Fibroblast of skin of left biceps (primary cell): ENCODE measurements at regions not wholly inside any gene's neighbourhood (a gene's known extent, or its start where the extent isn't known, plus 50 kb on each side); places are given as distances from the start of the nearest gene placed in this dataset.

ENCODE experiments used
- DNase-seq, 2 experiments: peaks; one replicate each; pipeline ENCODE4 v3.0.0-alpha.2; 2013; ENCODE audit warnings: low read depth in 2 of 2

DNA sequence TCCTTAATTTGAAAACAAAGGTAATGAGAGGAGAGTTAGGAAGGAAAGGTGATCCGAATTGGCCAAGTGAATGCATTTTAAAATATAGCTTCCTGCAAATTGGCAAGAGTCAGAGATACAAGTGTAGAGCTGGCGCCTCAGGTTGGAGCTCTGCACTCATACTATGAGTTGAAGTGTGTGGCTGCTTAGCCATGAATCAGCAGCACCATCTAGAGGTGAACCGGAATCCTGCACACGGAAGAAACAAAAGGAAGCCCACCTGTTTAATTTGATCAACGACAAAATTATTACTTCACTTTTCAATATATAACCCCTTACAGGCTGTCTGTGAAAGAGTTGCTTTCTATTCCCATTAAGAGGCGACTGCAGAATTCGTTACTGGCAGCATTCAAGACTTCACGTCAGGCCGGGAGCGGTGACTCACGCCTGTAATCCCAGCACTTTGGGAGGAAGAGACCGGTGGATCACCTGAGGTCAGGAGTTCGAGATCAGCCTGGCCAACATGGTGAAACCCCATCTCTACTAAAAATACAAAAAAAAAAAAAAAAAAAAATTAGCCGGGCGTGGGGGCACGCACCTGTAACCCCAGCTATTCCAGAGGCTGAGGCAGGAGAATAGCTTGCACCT lies 1253.7 kb upstream of the CDH8 start:
- DNase-seq, result peak in 1 of 2 experiments; percentile 0

DNA sequence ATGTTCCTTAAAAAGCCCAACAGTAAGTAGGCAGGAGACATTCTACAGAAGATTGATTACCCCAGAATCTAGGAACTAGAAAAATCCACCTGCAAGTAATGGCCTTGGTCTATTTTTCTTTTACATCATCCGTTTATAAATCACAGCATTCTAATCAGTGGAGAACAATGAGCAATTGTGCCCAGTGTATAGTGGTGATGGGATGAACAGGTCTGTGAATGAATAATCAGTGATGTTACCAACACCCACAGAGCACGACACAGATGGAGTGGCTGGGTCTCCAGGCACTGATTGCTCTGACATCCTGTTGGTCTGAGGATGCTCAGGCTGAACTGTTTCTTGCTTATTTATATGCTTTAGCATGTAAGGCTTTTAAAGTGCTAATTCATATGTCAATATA lies 1251.2 kb upstream of the CDH8 start:
- no peak for DNase-seq

DNA sequence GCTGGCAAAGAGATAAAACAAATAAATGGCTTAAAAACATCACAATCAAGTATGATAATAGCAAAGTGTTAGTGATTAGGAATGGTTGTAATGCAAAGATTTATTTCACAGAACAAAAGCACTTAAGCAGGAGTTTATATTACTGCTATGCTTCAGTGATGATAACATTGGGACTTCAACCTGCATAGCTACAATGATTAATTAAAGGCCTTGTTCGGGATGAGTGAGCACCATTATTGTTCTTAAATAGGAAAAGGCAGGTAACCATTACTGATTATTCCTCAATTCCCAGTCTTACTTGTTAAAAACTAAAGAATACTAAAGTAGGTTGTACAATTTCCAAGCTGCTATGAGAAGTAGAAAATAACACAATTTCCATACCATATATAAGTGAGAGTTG lies 1247.5 kb upstream of the CDH8 start:
- DNase-seq, result no peak

DNA sequence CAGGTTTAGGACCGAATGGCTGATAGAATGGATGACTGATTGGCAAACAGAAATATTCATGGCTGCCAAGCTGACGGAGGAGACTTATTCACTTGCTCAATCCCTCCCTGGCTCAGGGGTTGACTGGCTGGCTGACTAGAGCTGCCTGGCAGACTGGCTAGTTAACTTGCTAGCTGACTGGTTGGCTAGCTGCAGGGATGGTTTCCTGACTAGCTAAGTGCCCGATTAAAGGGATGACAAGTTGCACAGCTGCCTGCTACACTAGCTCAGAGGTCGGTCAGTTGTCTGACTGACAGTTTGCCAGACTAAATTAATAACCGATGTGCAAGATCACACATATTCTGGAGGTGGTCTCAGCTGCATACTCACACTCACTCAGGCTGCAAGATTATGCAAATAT lies 1208.4 kb upstream of the CDH8 start:
- DNase-seq, result no peak

DNA sequence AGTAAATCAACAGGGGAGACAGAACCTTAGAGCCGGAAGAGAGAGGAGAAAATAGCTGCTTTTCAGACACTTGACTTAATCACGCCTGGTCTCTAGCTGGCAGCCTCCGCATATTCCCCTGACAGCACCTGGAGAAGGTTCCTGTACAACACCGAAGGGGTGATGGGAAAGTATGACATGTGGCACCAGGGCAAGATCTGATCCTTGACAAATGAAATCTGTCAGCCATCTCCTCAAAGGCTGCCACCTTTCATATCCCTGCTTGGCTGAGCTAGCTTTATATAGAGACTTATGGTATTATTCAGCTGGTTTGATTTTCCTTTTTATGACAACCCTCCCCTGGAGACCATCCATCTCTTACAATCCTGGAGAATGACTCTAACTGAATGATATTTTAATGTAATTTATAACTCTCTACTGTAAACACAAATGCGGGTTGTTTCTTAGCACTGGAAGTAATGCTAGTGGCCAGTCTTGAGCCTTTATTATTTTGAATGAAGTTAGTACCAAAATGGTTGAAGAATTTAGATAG lies 1205.3 kb upstream of the CDH8 start:
- no peak for DNase-seq

DNA sequence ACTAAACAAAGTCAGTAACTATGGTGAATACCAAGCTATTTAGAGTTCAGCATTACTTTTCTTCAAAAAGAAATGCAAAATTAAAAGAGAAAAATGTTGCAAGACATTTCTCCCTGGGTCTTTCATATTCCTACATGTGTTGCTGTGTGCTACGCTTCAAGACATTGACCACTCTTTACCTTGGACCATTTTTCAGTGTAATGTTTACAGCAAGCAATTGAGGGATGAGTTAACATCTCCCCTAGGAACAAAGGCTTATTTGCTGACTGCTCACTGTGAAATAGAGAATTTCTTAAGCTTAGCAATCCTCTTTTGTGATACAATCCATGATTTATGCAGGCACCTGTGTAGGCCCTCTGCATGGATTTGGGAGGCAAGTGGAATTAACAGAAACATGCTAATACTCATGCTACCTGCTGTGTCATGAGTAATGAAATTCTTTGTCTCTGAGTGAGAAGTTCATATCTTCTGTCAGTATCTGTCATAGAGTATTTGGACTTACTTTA lies 1202.9 kb upstream of the CDH8 start:
- DNase-seq, result no peak

DNA sequence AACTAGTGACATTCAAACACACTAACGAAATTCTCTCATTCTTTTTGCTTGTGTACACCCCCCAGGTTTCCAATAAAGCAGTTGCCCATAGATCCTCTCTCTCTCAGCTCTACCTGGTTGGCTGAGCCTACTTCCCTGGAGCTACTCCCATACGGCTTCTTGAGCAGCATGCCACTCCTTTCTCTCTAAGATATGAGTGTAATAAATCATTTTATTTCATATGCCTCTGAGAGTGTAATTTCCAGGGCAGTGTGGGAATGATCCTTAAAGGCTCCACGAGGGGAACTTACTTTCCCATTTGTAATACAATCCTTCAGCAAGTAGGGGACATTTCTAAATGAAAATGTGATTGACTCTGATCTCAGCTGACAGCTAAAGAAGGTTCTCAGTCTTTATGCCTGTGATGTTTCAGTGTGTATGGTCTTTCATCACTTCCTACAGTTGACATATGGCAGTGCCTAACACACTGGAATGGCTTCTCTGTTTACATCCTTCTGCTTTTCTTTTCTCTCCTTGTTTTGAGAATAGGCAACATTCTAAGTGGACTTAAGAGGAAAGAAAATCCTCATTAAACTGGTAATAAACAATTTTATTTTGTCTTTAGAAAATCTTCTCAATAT lies 1194.3 kb upstream of the CDH8 start:
- DNase-seq, result no peak

DNA sequence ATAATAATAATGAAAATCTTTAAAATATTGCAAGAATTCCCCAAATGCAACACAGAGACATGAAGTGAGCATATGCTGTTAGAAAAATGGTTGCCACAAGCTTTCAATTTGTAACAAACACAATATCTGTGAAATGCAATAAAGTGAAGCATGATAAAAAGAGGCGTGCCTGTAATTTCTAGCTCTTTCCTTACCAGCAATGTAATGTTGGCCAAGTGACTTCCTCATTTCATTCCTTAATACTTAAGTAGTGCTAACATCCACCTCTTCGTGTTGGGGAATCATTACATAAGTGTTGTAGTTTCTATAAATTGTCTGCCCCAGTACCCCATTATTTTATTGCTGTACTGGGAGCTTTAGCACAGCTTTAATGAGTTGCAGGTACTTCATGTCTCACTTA lies 1192.0 kb upstream of the CDH8 start:
- no peak for DNase-seq

DNA sequence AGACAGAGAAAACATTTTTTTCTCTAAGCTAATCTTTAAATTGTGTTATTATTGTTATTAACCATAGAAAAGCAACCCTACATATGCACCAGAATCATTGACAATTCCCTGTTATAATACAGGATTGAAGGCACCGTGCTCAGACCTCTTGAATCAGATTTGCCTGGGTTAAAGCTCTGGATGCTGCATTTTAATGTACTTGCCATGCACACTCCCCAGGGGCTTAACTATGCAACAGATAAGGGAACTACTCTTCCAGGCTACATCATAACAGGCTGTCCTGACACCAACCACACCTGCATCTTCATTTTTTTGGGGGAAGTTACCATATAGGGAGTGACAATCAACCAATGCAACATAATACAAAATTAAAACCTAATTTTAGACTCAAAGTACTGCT lies 1187.6 kb upstream of the CDH8 start:
- DNase-seq, result no peak

DNA sequence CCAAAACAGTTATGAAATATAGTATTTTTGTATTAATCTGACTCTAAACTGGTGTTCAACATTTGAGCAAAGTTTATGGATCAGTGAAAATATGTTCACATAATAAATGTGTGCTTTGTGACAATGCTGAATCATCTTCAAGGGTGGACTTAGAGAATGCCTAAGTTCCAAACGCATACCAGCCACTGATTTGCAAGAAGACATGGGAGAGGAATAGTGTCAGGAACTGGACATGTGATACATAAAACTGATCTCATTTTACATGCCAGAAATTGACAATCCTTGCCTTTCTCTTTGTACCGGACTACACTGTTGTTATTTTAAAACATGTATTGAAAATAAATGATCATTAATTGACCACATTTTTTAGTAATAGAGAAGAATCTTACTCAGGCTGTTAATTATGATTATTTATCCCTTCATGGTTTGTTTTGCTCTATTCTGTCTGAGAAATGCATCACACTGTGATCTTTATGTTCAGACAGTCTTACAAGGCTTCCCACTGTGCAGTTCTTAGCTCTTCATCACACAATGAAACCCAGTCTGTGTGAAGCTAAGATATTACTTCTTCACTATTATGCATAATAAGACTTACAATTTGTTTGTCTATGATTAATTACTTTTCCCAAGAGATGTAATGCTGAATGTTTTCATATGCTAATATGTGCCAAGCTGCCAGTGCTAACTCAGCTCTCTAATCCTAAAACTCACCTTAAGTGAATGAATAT lies 1180.6 kb upstream of the CDH8 start:
- DNase-seq, result no peak

DNA sequence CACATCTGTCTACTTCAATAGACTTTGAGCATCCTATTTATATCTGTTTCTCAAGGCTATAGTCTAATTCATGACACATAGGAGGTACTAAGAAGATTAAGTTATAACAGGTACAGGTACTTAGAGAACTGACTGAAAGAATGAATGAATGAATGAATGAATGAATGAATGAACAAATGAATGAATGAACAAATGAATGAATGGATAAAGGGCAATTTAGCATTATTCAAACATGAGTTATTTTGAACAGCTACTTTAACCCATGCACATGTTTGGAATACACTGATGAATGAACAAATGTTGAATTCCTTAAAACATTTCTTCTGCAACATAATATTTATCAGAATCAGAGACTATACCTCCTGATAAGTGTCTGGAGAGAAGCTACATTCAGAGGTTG lies 1165.6 kb upstream of the CDH8 start:
- DNase-seq, result no peak

DNA sequence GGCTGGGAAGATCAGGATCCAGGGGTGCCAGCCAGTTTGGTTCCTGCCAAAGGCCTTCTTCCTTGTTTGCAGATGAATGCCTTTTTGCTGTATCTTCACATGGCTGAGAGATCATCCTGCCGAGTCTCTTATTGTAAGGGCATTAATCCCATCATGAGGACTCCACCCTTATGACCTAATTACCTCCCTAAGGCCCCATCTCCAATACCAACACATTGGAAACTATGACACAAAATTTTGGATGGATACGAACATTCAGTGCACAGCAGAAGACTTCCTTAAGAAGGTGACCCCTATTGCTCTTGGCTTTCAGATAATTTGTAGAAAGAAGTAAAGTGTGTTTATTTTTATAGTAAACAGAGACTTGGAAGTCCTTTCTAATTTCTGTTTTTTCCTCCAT lies 1164.7 kb upstream of the CDH8 start:
- no peak for DNase-seq

DNA sequence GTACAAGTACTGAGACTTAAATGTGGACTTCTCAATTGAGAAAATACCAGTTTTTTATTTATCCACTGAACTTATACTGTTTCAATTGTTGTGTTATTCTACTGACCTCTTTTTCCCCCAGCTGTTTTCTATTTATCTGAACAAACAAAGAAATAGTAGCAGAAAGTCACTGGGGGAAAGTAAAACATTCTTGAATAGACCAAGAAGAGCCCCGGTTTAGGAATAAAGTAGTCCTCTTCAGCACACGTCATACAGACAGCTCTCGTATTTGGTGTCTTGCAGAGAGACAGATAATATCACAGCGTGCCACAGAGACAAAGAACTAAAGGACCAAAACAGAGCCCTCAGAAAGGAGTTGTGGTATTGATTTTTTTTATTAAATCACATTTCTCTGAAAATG lies 1159.1 kb upstream of the CDH8 start:
- DNase-seq, result no peak

DNA sequence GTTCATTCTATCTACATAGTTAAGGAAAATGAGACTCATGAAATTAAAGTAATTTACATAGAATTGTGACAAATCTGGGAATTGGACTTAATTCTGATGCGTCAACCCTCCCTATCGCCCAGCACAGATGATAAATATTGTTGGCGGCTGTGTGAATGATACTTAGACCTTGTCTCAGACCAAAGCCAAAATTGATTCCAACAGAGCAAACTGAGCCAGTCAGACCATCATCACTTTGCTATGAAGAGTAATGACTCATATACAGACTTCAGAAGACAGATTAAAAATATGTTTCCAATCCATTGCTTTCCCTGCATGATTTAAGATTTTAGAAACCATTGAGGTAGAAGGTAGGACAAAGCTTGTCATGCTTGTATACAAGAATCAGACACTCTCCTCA lies 1156.7 kb upstream of the CDH8 start:
- peak; percentile 6 to 13 for DNase-seq

DNA sequence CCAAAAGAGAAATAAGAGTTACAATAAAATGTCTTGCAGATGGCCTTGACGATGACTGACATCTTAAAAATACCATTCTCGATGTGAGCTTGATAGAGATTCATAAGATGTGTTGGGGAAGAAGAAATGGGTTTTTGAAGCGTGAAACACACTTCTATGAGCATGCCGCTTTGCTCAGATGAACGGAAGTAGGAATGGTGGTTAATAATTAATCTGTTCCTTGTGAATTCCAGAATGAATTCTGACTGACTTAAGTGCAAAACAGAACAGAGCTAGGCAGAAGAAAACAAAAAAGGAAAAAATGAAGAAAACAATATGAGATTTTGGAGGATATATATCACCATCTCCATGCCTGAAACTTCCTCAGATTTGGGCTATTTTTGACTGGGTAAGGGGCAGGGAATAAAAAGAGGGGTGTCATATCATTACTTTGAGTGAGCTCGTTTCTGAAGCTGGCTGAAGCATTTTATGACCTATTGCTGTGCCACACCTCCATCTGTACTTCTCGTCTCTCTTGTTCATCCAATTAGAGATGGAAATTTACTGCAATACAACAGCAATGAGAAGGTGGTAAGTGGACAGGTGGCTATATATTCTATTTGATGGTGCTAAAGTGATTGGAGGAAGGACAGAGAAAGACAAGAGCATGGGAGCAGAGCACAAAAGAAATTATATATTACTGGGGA lies 1152.0 kb upstream of the CDH8 start:
- DNase-seq, result no peak

DNA sequence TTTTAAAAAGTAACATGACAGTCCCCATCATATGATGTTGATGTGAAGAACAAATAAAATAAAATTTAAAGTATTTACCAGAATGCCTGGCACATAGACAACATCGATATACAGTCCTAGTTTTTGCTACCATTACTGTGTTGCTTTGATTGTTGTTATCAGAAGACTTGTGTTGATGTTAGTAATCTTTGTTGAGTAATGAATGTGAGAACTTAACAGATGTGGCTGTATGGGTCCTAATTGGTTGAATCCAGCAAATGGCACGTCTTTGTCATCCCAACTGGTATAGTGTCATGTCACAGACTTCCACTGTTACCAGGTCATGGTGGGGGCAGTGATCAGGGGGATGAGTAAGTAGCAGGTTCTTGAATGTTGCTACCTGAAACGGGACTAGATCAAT lies 1151.4 kb upstream of the CDH8 start:
- DNase-seq, result no peak

DNA sequence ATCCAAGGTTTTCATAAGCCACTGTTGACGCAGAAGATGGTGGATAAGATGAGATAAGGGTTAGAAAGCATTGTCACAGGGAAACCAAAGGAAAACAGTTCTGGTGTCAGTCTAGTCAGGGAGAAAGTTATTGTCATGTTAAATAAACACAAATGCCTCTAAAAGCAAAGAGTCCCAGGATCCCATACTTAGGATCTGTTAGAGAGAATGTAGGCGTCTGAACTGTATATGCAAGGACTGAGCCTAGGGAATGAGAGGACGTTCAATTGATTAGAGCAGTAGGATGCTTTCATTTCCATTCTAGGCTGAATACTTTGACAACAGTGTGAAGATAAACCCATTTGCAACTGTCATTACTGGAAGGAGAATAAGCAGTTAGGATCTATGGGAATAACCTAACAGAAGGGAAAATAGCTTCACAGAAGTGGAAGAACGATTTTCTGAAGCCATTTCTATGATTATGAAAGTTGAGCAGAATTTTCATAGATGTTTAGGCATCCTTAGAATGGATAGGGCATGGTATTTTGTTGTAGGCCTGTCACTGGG lies 1149.1 kb upstream of the CDH8 start:
- DNase-seq, result no peak

DNA sequence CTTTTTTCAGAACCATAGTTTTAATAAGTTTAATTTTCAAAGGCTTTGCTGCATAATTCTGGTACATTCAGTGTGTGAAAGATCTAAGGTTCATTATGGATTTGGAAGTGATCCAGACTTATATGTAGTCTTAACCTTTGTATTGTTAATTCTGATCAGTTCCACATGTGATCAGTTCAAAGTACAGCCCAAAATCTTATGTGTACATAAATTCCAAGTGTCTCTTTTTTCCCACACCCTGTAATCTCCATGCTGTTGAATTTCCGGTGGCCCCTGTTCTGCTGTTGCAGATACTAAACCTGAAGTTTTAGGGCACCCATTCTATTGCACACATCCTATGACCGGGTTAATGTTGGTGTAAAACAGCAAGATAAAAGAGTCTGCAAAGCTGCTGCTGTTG lies 1147.5 kb upstream of the CDH8 start:
- no peak for DNase-seq

DNA sequence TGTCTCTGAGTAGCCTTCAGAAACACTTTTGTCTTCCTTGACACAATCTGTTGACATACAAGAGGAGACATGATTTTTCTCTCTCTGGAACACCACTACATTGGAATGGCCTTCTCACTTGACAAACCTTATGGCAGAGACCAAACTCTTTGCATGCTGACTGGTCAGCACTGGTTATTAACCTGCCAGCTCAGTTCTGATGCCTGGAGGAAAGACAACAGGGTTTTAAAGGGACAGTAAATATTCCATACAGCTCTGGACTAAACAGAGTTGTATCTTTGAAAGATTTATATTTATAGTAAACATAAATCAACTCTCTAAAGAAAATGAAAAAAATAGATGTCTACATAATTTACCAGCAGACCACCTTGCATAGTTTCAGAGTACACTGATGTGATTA lies 1139.1 kb upstream of the CDH8 start:
- DNase-seq, result no peak

DNA sequence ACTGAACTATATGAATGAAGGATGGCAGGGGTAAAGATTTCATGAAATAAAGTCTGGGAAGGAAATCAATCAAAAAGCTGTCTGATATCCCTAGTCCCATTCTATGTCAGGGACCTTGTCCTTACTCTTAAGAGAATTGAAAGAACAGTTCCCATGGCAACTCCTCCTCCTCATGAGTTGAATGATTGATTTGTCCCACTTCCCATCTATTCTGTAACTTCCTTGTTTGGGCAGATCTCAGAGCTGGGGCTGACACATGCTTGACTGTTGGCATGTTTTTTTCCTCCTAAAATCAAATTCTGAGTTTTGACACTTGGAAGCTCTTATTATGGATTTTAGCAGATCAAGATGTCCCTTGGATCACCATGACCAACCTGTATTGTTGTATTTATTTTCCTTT lies 1138.6 kb upstream of the CDH8 start:
- no peak for DNase-seq

DNA sequence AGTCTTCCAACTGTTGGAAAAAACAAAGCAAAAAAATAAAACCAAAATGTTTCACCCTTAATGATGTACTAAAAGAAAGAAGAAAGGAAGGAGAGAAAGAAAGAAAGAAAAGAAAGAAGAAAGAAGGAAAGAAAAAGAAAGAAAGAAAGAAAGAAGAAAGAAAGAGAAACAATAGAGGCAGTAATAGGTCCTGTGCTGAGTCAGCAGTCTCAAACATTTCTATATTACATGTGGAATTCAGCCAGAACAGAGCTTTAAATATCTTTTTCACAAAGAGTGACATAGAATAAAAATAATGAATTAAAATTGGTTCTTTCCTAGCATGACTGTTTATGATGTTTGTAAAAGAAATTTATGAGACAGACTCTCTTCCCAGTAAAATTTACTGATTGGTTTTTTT lies 1135.3 kb upstream of the CDH8 start:
- DNase-seq, result no peak

DNA sequence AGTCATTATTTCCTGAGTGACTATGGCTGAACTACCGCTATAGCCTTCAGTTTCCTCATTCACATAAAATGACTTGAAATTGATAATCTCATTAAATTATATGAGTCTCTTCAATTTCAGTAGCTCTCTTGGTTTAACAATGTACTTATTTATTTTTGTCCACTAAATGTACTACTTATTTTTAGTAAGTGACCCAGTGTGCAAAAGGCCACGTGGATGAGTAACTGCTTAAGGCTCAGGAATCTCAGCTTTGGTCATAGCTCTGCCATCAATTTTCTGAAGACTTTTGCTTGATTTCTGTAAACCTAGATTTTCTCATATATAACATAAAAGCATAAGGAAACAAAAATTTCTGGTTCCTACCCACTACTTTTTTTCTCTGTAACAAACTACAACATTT lies 1132.9 kb upstream of the CDH8 start:
- no peak for DNase-seq
